ENCODE measurements at regions not wholly inside any gene's neighbourhood (a gene's known extent, or its start where the extent isn't known, plus 50 kb on each side); places are given as distances from the start of the nearest gene placed in this dataset.

GRCh38 chr20:60937585-60937984 lies 314.5 kb upstream of the CDH4 start (continued):
- TF ChIP-seq POU5F1 (IDR thresholded peaks at IDR 0.05; ENCODE audit: low read depth, low read length), result no peak
- TF ChIP-seq JUND (IDR thresholded peaks at IDR 0.05; ENCODE audit: low read length), result no peak
- no peak for TF ChIP-seq POLR2AphosphoS5 (IDR thresholded peaks at IDR 0.05; ENCODE audit: low read depth, low read length)
- TF ChIP-seq, protein P1, sequence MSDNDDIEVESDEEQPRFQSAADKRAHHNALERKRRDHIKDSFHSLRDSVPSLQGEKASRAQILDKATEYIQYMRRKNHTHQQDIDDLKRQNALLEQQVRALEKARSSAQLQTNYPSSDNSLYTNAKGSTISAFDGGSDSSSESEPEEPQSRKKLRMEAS (IDR thresholded peaks at IDR 0.05), result no peak
- TF ChIP-seq CBX5 (IDR thresholded peaks at IDR 0.05; ENCODE audit: low read depth, low read length), result no peak

Measured in H1 (cell line).